ENCODE measurements at regions not wholly inside any gene's neighbourhood (a gene's known extent, or its start where the extent isn't known, plus 50 kb on each side); places are given as distances from the start of the nearest gene placed in this dataset.

DNA sequence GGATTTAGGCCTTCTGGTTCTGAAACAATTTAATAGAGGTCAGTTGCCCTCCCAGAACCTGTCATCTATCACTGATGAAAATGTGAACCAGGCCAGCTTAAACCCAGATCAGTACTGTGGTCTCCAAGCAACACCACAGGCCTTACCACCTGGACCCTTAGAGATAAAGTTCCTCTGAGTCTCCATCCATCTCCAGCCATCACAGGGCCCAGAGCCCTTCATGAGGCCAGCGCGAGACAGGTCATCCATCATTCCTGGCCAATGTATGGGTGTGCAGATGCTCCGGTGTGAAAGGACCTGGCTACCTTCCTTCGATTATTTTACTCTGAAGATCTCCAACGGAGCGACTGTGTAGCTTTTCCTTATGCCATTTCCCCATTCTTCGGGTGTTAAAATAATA lies 322.7 kb upstream of the SOX11 start:
- H3K36me3 Mint-ChIP-seq (ENCODE audit: low read depth): no peaks in the 10 kb centered on the region
- peaks cover 38% of the 10 kb centered on the region for H3K4me1 Mint-ChIP-seq
- H3K27ac Mint-ChIP-seq (ENCODE audit: unreplicated experiment): no peak overlapping the region
- H3K9me3 Mint-ChIP-seq: no peaks in the 10 kb centered on the region
- H3K4me3 Mint-ChIP-seq: no peak overlapping the region
- TF ChIP-seq CTCF (conservative IDR thresholded peaks at IDR 0.05): no peak
- no peak for DNase-seq (ENCODE audit: low read depth, low spot score)
- no peaks in the 10 kb centered on the region for H3K27me3 Mint-ChIP-seq (ENCODE audit: low read depth)

GRCh38 chr2:5370158-5370557 lies 322.0 kb upstream of the SOX11 start:
- Mint-ChIP-seq H3K9me3 (no peaks in the 10 kb centered on the region), H3K4me3 (no peak overlapping the region), H3K36me3 (ENCODE audit: low read depth) (no peaks in the 10 kb centered on the region), H3K27ac (ENCODE audit: unreplicated experiment) (no peak overlapping the region), H3K27me3 (ENCODE audit: low read depth) (no peaks in the 10 kb centered on the region), H3K4me1 (peaks cover 45% of the 10 kb centered on the region)
- no peak for DNase-seq (ENCODE audit: low read depth, low spot score)
- no peak for TF ChIP-seq CTCF (conservative IDR thresholded peaks at IDR 0.05)

- Mint-ChIP-seq H3K9me3 (no peaks in the 10 kb centered on the region), H3K4me3 (peak overlapping the region; percentile 86), H3K27ac (ENCODE audit: unreplicated experiment) (peak overlapping the region; percentile 100), H3K36me3 (ENCODE audit: low read depth) (no peaks in the 10 kb centered on the region), H3K27me3 (ENCODE audit: low read depth) (no peaks in the 10 kb centered on the region), H3K4me1 (peaks cover 42% of the 10 kb centered on the region)
- TF ChIP-seq CTCF (conservative IDR thresholded peaks at IDR 0.05): no peak
- DNase-seq (ENCODE audit: low read depth, low spot score): no peak
These were observed 320.0 kb upstream of the SOX11 start for GRCh38 chr2:5372141-5372540.

GRCh38 chr2:5373200-5373599 lies 319.0 kb upstream of the SOX11 start:
- DNase-seq (ENCODE audit: low read depth, low spot score): peak; percentile 71
- H3K4me1 Mint-ChIP-seq: peaks cover 42% of the 10 kb centered on the region
- H3K27ac Mint-ChIP-seq (ENCODE audit: unreplicated experiment): peak overlapping the region; percentile 100
- no peaks in the 10 kb centered on the region for H3K27me3 Mint-ChIP-seq (ENCODE audit: low read depth)
- no peaks in the 10 kb centered on the region for H3K9me3 Mint-ChIP-seq
- no peaks in the 10 kb centered on the region for H3K36me3 Mint-ChIP-seq (ENCODE audit: low read depth)
- TF ChIP-seq CTCF (conservative IDR thresholded peaks at IDR 0.05): no peak
- peak overlapping the region; percentile 86 for H3K4me3 Mint-ChIP-seq

DNA sequence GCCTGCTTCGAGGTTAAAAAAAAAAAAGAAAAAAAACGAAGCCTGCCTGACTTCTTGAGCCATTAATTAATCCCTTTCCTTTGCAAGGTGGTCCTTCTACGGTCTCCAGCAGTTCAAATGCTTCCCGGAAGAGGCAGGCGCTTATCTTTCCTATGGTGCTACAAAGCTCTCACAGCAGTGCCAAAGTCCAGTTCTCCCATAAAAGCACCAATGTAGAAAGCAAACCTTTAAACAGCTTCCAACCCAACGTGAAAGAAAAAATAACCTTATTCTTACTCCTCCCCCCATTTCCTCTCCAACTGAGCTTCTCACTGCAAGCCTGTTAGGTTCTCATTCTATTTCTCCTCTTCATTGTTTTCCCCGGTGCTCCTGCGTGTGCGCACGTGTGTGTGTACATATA lies 317.4 kb upstream of the SOX11 start:
- Mint-ChIP-seq H3K27me3 (ENCODE audit: low read depth) (no peaks in the 10 kb centered on the region), H3K36me3 (ENCODE audit: low read depth) (no peaks in the 10 kb centered on the region), H3K27ac (ENCODE audit: unreplicated experiment) (peak overlapping the region; percentile 53), H3K9me3 (peaks cover 7% of the 10 kb centered on the region), H3K4me1 (peaks cover 38% of the 10 kb centered on the region), H3K4me3 (peak overlapping the region; percentile 11)
- no peak for TF ChIP-seq CTCF (conservative IDR thresholded peaks at IDR 0.05)
- DNase-seq (ENCODE audit: low read depth, low spot score): no peak

DNA sequence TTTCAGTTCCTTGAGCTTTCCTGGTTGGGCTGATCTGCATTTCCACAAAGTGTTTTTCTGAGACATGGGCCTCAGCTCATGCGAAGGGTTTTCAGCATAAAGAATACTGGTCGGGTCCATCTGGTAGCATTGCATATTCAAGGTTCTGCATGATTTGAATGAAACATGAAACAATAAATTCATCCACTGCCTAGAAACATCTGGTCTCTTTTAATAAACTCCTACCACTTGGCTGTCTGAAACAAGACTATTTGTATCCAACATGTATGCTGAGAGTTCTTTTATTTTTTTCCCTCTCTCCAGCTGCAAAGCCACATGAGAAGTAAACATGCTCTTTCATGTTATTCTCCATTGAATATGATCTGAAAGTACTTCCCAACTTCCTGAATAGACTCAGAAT lies 314.9 kb upstream of the SOX11 start:
- Mint-ChIP-seq H3K4me1 (peaks cover 28% of the 10 kb centered on the region), H3K27ac (ENCODE audit: unreplicated experiment) (no peak overlapping the region), H3K36me3 (ENCODE audit: low read depth) (no peaks in the 10 kb centered on the region), H3K9me3 (peaks cover 7% of the 10 kb centered on the region), H3K4me3 (no peak overlapping the region), H3K27me3 (ENCODE audit: low read depth) (no peaks in the 10 kb centered on the region)
- no peak for TF ChIP-seq CTCF (conservative IDR thresholded peaks at IDR 0.05)
- DNase-seq (ENCODE audit: low read depth, low spot score): no peak

Data from neural crest cell (in vitro differentiated cells).